CD14-positive monocyte (primary cell): ENCODE measurements at regions not wholly inside any gene's neighbourhood (a gene's known extent, or its start where the extent isn't known, plus 50 kb on each side); places are given as distances from the start of the nearest gene placed in this dataset.

Source experiments
- DNase-seq, 3 donors: peaks; one replicate each; pipeline ENCODE4 v3.0.0-alpha.2; 2011 to 2022
- H2AFZ ChIP-seq: 2 replicates; pipeline ENCODE4 v1.6.0; 2012; ENCODE audit warnings: mild to moderate bottlenecking, low read depth, low read length, inconsistent platforms; ENCODE audit not compliant: insufficient read depth, poor library complexity, severe bottlenecking
- H3K27ac ChIP-seq, 2 donors: 1 replicate in 1 of 2; 2 replicates in 1 of 2; pipeline ENCODE4 v1.5.1; 2012 to 2013; ENCODE audit warnings: low read length in 2 of 2, control low read depth in 1 of 2, inconsistent platforms in 1 of 2, low read depth in 1 of 2, mild to moderate bottlenecking in 1 of 2
- H3K27me3 ChIP-seq, 2 donors: one replicate each; pipeline versions ENCODE4 v1.6.0 to v1.6.1; 2011 to 2013; ENCODE audit warnings: low read length in 2 of 2; ENCODE audit not compliant: control insufficient read depth in 2 of 2, insufficient read depth in 2 of 2
- H3K36me3 ChIP-seq, 2 donors: replicated peaks in 1 of 2; 1 replicate in 1 of 2; 2 replicates in 1 of 2; pipeline versions ENCODE4 v1.5.1 to v1.6.1; 2012 to 2013; ENCODE audit warnings: low read length in 2 of 2, control low read depth in 1 of 2, inconsistent platforms in 1 of 2, mild to moderate bottlenecking in 1 of 2; ENCODE audit not compliant: insufficient read depth in 2 of 2, control insufficient read depth in 1 of 2
- H3K4me1 ChIP-seq, 2 donors: 1 replicate in 1 of 2; 2 replicates in 1 of 2; pipeline versions ENCODE4 v1.5.1 to v1.6.1; 2012 to 2013; ENCODE audit warnings: low read length in 2 of 2, control low read depth in 1 of 2, inconsistent platforms in 1 of 2, mild to moderate bottlenecking in 1 of 2, moderate library complexity in 1 of 2; ENCODE audit not compliant: insufficient read depth in 2 of 2, control insufficient read depth in 1 of 2
- H3K4me2 ChIP-seq: replicated peaks from 2 replicates; pipeline ENCODE3; 2012; ENCODE audit warnings: low read length, moderate library complexity, mild to moderate bottlenecking; ENCODE audit not compliant: poor library complexity, severe bottlenecking; ENCODE audit errors: extremely low read depth
- H3K4me3 ChIP-seq, 3 experiments: fragments of 200-600 bp in 1 of 3; sonication (generic) in 1 of 3; replicated peaks in 1 of 3; 1 replicate in 2 of 3; 2 replicates in 1 of 3; pipeline ENCODE4 v1.5.1; 2011 to 2013; ENCODE audit warnings: low read length in 3 of 3, mild to moderate bottlenecking in 3 of 3, control low read depth in 2 of 3, low read depth in 2 of 3, inconsistent platforms in 1 of 3, moderate library complexity in 1 of 3
- H3K79me2 ChIP-seq: 2 replicates; pipeline ENCODE4 v1.6.0; 2012; ENCODE audit warnings: mild to moderate bottlenecking, control low read depth, inconsistent platforms, low read length, moderate library complexity; ENCODE audit not compliant: insufficient read depth
- H3K9ac ChIP-seq: 2 replicates; pipeline ENCODE4 v1.6.0; 2017; ENCODE audit warnings: low read length, mild to moderate bottlenecking; ENCODE audit not compliant: insufficient read depth, poor library complexity, severe bottlenecking
- H3K9me3 ChIP-seq, 2 donors: replicated peaks in 1 of 2; 1 replicate in 1 of 2; 2 replicates in 1 of 2; pipeline versions ENCODE4 v1.5.1 to v1.6.1; 2012 to 2013; ENCODE audit warnings: low read length in 2 of 2, control low read depth in 1 of 2; ENCODE audit not compliant: control insufficient read depth in 1 of 2, insufficient read depth in 1 of 2
- H4K20me1 ChIP-seq: 2 replicates; pipeline ENCODE4 v1.6.0; 2012; ENCODE audit warnings: mild to moderate bottlenecking, low read length, control low read depth, moderate library complexity; ENCODE audit not compliant: insufficient read depth
- H3K27ac Mint-ChIP-seq, 7 donors: one replicate each; pipeline ENCODE4 v1.8.0; 2020; ENCODE audit warnings: mild to moderate bottlenecking in 7 of 7, mixed read lengths in 7 of 7, moderate library complexity in 6 of 7, inconsistent platforms in 2 of 7
- H3K27me3 Mint-ChIP-seq, 3 donors: one replicate each; pipeline ENCODE4 v1.8.0; 2021 to 2022; ENCODE audit warnings: low read depth in 3 of 3, mild to moderate bottlenecking in 3 of 3, mixed read lengths in 3 of 3, moderate library complexity in 3 of 3, inconsistent platforms in 1 of 3
- H3K36me3 Mint-ChIP-seq, 2 donors: one replicate each; pipeline ENCODE4 v1.8.0; 2020; ENCODE audit warnings: mixed read lengths in 2 of 2, inconsistent platforms in 1 of 2, mild to moderate bottlenecking in 1 of 2
- H3K4me1 Mint-ChIP-seq: one replicate; pipeline ENCODE4 v1.8.0; 2020; ENCODE audit warnings: mild to moderate bottlenecking, mixed read lengths
- H3K4me3 Mint-ChIP-seq, 2 donors: one replicate each; pipeline ENCODE4 v1.8.0; 2020; ENCODE audit warnings: mild to moderate bottlenecking in 2 of 2, mixed read lengths in 2 of 2, moderate library complexity in 1 of 2
- H3K9me3 Mint-ChIP-seq, 7 donors: one replicate each; pipeline ENCODE4 v1.8.0; 2020 to 2022; ENCODE audit warnings: mixed read lengths in 7 of 7, mild to moderate bottlenecking in 6 of 7, moderate library complexity in 6 of 7, inconsistent platforms in 2 of 7
- WGBS: methylation state at CpG from one replicate; pipeline ENCODE4 v1.1.5; 2013; ENCODE audit warnings: missing lambda C conversion rate; ENCODE audit not compliant: insufficient coverage; 5-methylcytosine and 5-hydroxymethylcytosine counted together
- intact Hi-C, 2 donors: fragments of 100-400 bp; cut with micrococcal nuclease; formaldehyde crosslinking; loops; one replicate each; pipeline versions ENCODE4 v1.15.0 to v1.15.1; 2023
- TF ChIP-seq, protein P1 (sequence below): fragments of 200-600 bp; IDR thresholded peaks from one replicate; pipeline ENCODE4 v1.8.0; 2022; ENCODE audit warnings: antibody characterized with exemption, mild to moderate bottlenecking

DNA sequence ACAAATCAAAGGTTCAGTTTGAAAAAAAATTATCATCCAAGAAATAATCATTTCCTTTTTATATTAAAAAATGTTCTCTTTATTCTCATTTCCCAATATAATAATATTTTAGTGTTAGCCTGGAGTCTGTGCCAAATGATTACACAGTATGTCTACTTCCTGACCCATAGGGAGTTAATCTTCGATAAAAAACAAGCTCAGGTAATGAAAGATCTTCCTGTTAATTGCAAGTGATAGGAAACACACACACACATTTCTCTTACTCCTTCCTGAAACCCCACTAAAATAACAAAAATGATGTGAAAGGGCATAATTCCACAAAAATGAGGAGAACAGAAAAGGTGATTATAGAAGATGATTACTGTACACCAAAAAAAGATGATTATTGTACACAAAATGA, 123.5 kb upstream of the CXADR start:
- intact Hi-C loops = loop anchor here in 1 of 2 donors (5.0 kb wide), 1 partner anchor 198 kb away; no protein-coding TSS in a partner anchor
- WGBS = no CpG with 5 or more reads among the region's 1 CpG

DNA sequence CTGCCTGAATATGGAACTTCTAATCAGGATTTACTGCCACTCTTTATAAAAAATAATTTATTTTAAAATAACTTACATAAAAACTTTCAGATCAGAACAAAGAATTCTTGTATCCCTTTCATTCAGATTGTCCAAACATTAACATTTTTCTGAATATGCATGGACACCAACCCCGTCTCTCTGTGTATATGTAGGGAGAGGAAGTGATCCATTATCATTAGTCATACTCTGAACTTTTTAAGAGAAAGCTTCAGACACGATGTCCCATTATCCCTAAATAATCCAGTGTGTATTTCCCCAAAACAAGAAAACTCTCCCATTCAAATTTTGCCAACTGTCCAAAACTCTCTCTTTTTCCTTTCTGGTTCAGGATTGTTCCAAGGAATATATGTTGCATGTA, 122.3 kb upstream of the CXADR start:
- Histone ChIP-seq H3K4me1 (peaks cover 3 to 10% of the 10 kb centered on the region in 2 donors), H3K79me2 (no peaks in the 10 kb centered on the region), H3K4me3 (no peak overlapping the region), H3K27me3 (no peaks in the 10 kb centered on the region), H3K4me2 (no peak overlapping the region), H2AFZ (no peak overlapping the region), H4K20me1 (no peaks in the 10 kb centered on the region), H3K27ac (no peak overlapping the region), H3K9me3 (no peaks in the 10 kb centered on the region), H3K9ac (no peak overlapping the region), H3K36me3 (no peaks in the 10 kb centered on the region)
- H3K4me3 Mint-ChIP-seq = no peak overlapping the region
- no peak for DNase-seq
- TF ChIP-seq, protein P1, sequence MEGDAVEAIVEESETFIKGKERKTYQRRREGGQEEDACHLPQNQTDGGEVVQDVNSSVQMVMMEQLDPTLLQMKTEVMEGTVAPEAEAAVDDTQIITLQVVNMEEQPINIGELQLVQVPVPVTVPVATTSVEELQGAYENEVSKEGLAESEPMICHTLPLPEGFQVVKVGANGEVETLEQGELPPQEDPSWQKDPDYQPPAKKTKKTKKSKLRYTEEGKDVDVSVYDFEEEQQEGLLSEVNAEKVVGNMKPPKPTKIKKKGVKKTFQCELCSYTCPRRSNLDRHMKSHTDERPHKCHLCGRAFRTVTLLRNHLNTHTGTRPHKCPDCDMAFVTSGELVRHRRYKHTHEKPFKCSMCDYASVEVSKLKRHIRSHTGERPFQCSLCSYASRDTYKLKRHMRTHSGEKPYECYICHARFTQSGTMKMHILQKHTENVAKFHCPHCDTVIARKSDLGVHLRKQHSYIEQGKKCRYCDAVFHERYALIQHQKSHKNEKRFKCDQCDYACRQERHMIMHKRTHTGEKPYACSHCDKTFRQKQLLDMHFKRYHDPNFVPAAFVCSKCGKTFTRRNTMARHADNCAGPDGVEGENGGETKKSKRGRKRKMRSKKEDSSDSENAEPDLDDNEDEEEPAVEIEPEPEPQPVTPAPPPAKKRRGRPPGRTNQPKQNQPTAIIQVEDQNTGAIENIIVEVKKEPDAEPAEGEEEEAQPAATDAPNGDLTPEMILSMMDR = no peak
- H3K9me3 Mint-ChIP-seq = no peaks in the 10 kb centered on the region
- intact Hi-C loops = no loop called here
- no peaks in the 10 kb centered on the region for H3K36me3 Mint-ChIP-seq
- no CpG with 5 or more reads among the region's 2 CpGs for WGBS
- peaks cover 0 to 5% (median 3%) of the 10 kb centered on the region in 3 donors for H3K27me3 Mint-ChIP-seq
- peaks cover 8% of the 10 kb centered on the region for H3K4me1 Mint-ChIP-seq
- no peak overlapping the region for H3K27ac Mint-ChIP-seq

More for the DNA sequence above, 123.5 kb upstream of the CXADR start:
- Mint-ChIP-seq H3K4me1 (peaks cover 8% of the 10 kb centered on the region), H3K27me3 (peaks cover 0 to 6% (median 3%) of the 10 kb centered on the region in 3 donors), H3K36me3 (no peaks in the 10 kb centered on the region), H3K9me3 (no peaks in the 10 kb centered on the region), H3K4me3 (no peak overlapping the region), H3K27ac (no peak overlapping the region)
- H3K79me2 ChIP-seq = no peaks in the 10 kb centered on the region
- no peaks in the 10 kb centered on the region for H3K27me3 ChIP-seq
- H3K27ac ChIP-seq = no peak overlapping the region
- H3K4me2 ChIP-seq = no peak overlapping the region
- H2AFZ ChIP-seq = no peak overlapping the region
- peaks cover 3 to 10% of the 10 kb centered on the region in 2 donors for H3K4me1 ChIP-seq
- H3K36me3 ChIP-seq = no peaks in the 10 kb centered on the region
- no peaks in the 10 kb centered on the region for H3K9me3 ChIP-seq
- DNase-seq = no peak
- H3K9ac ChIP-seq = no peak overlapping the region
- TF ChIP-seq, protein P1 = no peak
- no peak overlapping the region for H3K4me3 ChIP-seq
- no peaks in the 10 kb centered on the region for H4K20me1 ChIP-seq
